MM.1S (cell line): ENCODE measurements at regions not wholly inside any gene's neighbourhood (a gene's known extent, or its start where the extent isn't known, plus 50 kb on each side); places are given as distances from the start of the nearest gene placed in this dataset.
"Not testable (repeated sequence)": the region's sequence is repeated elsewhere in the genome, so short reads cannot be mapped to it uniquely, and the experiment has no call there.

Experiments used
- DNase-seq: peaks from one replicate; pipeline ENCODE4 v3.0.0-alpha.2; 2015
- H2AFZ ChIP-seq: fragments of 300-600 bp; sonication (generic); 2 replicates; pipeline ENCODE4 v1.6.0; 2016; ENCODE audit warnings: antibody characterized with exemption, low read length
- H3F3A ChIP-seq: fragments of 300-600 bp; sonication (generic); 2 replicates; pipeline ENCODE4 v1.6.1; 2016; ENCODE audit warnings: mild to moderate bottlenecking, antibody characterized with exemption, low read length, moderate library complexity, mixed read lengths; ENCODE audit not compliant: insufficient read depth
- H3K27ac ChIP-seq: fragments of 300-600 bp; sonication (generic); 2 replicates; pipeline ENCODE4 v1.5.1; 2016; ENCODE audit warnings: mild to moderate bottlenecking, low read length
- H3K27me3 ChIP-seq: fragments of 300-600 bp; sonication (generic); replicated peaks from 2 replicates; pipeline ENCODE4 v1.6.0; 2016; ENCODE audit warnings: low read length; ENCODE audit not compliant: insufficient read depth
- H3K36me3 ChIP-seq: fragments of 300-600 bp; sonication (generic); replicated peaks from 2 replicates; pipeline ENCODE4 v1.6.1; 2016; ENCODE audit warnings: mild to moderate bottlenecking, low read length, mixed read lengths; ENCODE audit not compliant: insufficient read depth
- H3K4me1 ChIP-seq: fragments of 300-600 bp; sonication (generic); 2 replicates; pipeline ENCODE4 v1.6.1; 2016; ENCODE audit warnings: low read length, mixed read lengths
- H3K4me2 ChIP-seq: fragments of 300-600 bp; sonication (generic); 2 replicates; pipeline ENCODE4 v1.6.0; 2016; ENCODE audit warnings: low read depth, low read length
- H3K4me3 ChIP-seq: fragments of 300-600 bp; sonication (generic); 2 replicates; pipeline ENCODE4 v1.5.1; 2016; ENCODE audit warnings: low read length, mixed read lengths
- H3K79me2 ChIP-seq: fragments of 300-600 bp; sonication (generic); 2 replicates; pipeline ENCODE4 v1.6.1; 2016; ENCODE audit warnings: mixed run types, low read length, mixed read lengths
- H3K9ac ChIP-seq: fragments of 300-600 bp; sonication (generic); 2 replicates; pipeline ENCODE4 v1.6.1; 2016; ENCODE audit warnings: low read length, mixed read lengths
- H3K9me2 ChIP-seq: fragments of 300-600 bp; sonication (generic); replicated peaks from 2 replicates; pipeline ENCODE4 v1.6.1; 2016; ENCODE audit warnings: mild to moderate bottlenecking, low read length, mixed read lengths; ENCODE audit not compliant: insufficient read depth
- H3K9me3 ChIP-seq: fragments of 300-600 bp; sonication (generic); replicated peaks from 2 replicates; pipeline ENCODE4 v1.6.1; 2016; ENCODE audit warnings: mild to moderate bottlenecking, low read length, mixed read lengths; ENCODE audit not compliant: insufficient read depth
- H4K20me1 ChIP-seq: fragments of 300-600 bp; sonication (generic); 2 replicates; pipeline ENCODE4 v1.6.1; 2016; ENCODE audit warnings: mild to moderate bottlenecking, low read length, moderate library complexity, mixed read lengths; ENCODE audit not compliant: insufficient read depth
- EZH2 ChIP-seq: fragments of 300-600 bp; sonication (generic); optimal IDR thresholded peaks from 2 replicates; pipeline ENCODE3; 2017; ENCODE audit warnings: low read depth, mild to moderate bottlenecking, antibody characterized with exemption, low read length, mixed read lengths
- EZH2phosphoT487 ChIP-seq: fragments of 300-600 bp; sonication (generic); IDR thresholded peaks from 2 replicates; pipeline ENCODE4 v1.6.1; 2018; ENCODE audit warnings: antibody characterized with exemption, low read length
- TF ChIP-seq, protein P1 (sequence below): fragments of 300-600 bp; sonication (generic); IDR thresholded peaks from 2 replicates; pipeline ENCODE4 v1.5.1; 2016; ENCODE audit warnings: antibody characterized with exemption, low read length, mixed read lengths

DNA sequence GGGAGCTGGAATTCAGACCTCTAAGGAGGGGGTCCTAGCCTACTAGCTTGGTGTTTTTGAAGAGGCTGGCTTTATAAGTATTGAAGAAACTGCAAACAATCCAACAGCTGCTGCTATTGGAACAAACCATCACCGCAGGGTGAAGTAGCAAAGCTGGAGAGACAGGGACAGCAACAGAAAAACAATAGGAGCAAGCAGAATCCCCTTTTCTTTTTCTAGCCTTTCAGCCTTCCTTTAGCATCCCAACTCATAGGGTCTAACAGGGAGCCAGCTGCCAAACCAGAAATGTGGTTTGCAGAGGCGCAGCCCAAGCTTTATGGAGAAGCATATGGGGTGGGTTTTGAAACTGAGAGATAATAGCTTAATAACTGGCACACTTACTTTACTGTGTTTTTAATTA is 106.2 kb upstream of the CHMP2B start:
- H3K79me2 ChIP-seq: no peaks in the 10 kb centered on the region
- no peak overlapping the region for H3K4me3 ChIP-seq
- H3K9me2 ChIP-seq: no peaks in the 10 kb centered on the region
- H3F3A ChIP-seq: no peaks in the 10 kb centered on the region
- H3K9me3 ChIP-seq: no peaks in the 10 kb centered on the region
- no peak overlapping the region for H2AFZ ChIP-seq
- no peaks in the 10 kb centered on the region for H3K36me3 ChIP-seq
- H3K27ac ChIP-seq: no peak overlapping the region
- H4K20me1 ChIP-seq: no peaks in the 10 kb centered on the region
- no peak for TF ChIP-seq EZH2
- H3K27me3 ChIP-seq: no peaks in the 10 kb centered on the region
- no peak for DNase-seq
- no peak overlapping the region for H3K9ac ChIP-seq
- no peak overlapping the region for H3K4me2 ChIP-seq
- no peaks in the 10 kb centered on the region for H3K4me1 ChIP-seq

DNA sequence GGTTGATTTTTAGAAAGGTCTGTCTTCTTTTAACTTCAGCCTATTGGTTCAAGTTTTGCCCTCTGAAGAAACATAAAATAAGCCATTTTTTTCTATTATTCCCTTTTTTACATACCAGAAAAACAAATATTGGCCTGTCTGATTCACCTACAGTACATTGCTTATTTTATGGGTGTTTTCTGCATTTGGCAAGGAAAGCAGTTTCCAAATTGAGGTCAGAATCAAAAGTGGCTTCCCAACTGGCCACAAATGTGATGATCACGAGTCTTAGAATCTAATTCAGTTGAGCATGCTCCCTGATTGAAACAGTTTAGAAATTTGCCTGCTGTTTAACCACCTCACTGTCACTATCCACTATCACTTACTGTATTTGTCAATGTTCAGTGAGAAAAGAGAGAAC is 106.9 kb upstream of the CHMP2B start:
- H3K4me2 ChIP-seq: no peak overlapping the region
- no peaks in the 10 kb centered on the region for H3K9me3 ChIP-seq
- no peak overlapping the region for H2AFZ ChIP-seq
- no peaks in the 10 kb centered on the region for H3K4me1 ChIP-seq
- no peak overlapping the region for H3K4me3 ChIP-seq
- H3F3A ChIP-seq: no peaks in the 10 kb centered on the region
- no peaks in the 10 kb centered on the region for H3K36me3 ChIP-seq
- no peaks in the 10 kb centered on the region for H3K79me2 ChIP-seq
- no peaks in the 10 kb centered on the region for H3K9me2 ChIP-seq
- no peak overlapping the region for H3K9ac ChIP-seq
- H3K27me3 ChIP-seq: no peaks in the 10 kb centered on the region
- TF ChIP-seq, protein P1, sequence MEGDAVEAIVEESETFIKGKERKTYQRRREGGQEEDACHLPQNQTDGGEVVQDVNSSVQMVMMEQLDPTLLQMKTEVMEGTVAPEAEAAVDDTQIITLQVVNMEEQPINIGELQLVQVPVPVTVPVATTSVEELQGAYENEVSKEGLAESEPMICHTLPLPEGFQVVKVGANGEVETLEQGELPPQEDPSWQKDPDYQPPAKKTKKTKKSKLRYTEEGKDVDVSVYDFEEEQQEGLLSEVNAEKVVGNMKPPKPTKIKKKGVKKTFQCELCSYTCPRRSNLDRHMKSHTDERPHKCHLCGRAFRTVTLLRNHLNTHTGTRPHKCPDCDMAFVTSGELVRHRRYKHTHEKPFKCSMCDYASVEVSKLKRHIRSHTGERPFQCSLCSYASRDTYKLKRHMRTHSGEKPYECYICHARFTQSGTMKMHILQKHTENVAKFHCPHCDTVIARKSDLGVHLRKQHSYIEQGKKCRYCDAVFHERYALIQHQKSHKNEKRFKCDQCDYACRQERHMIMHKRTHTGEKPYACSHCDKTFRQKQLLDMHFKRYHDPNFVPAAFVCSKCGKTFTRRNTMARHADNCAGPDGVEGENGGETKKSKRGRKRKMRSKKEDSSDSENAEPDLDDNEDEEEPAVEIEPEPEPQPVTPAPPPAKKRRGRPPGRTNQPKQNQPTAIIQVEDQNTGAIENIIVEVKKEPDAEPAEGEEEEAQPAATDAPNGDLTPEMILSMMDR: no peak
- no peak overlapping the region for H3K27ac ChIP-seq
- no peaks in the 10 kb centered on the region for H4K20me1 ChIP-seq
- no peak for DNase-seq

DNA sequence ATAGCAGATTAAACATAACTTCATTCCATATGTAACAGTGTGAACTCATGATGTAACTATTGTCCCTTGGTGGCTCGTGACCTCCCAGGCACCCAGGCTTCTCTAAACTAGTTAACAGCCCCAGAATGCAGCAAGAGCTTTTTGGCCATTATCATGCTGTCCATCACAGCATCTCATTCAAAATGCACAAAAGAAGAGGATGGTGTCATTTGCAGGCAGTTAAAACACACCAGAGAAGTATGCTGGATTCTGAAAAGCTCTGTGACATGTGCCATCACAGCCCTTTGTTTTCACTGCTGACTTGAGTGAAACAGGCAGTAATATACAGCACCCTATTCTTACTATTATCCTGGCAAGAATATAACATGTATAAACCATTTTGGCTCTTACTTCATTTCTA is 117.6 kb upstream of the CHMP2B start:
- no peaks in the 10 kb centered on the region for H3K9me3 ChIP-seq
- H3K36me3 ChIP-seq: no peaks in the 10 kb centered on the region
- no peaks in the 10 kb centered on the region for H3F3A ChIP-seq
- H2AFZ ChIP-seq: no peak overlapping the region
- H4K20me1 ChIP-seq: no peaks in the 10 kb centered on the region
- H3K27ac ChIP-seq: no peak overlapping the region
- H3K27me3 ChIP-seq: no peaks in the 10 kb centered on the region
- no peak overlapping the region for H3K4me3 ChIP-seq
- H3K9ac ChIP-seq: no peak overlapping the region
- no peak for DNase-seq
- no peak overlapping the region for H3K4me2 ChIP-seq
- H3K4me1 ChIP-seq: no peaks in the 10 kb centered on the region
- no peaks in the 10 kb centered on the region for H3K79me2 ChIP-seq
- no peaks in the 10 kb centered on the region for H3K9me2 ChIP-seq
- TF ChIP-seq EZH2: no peak

DNA sequence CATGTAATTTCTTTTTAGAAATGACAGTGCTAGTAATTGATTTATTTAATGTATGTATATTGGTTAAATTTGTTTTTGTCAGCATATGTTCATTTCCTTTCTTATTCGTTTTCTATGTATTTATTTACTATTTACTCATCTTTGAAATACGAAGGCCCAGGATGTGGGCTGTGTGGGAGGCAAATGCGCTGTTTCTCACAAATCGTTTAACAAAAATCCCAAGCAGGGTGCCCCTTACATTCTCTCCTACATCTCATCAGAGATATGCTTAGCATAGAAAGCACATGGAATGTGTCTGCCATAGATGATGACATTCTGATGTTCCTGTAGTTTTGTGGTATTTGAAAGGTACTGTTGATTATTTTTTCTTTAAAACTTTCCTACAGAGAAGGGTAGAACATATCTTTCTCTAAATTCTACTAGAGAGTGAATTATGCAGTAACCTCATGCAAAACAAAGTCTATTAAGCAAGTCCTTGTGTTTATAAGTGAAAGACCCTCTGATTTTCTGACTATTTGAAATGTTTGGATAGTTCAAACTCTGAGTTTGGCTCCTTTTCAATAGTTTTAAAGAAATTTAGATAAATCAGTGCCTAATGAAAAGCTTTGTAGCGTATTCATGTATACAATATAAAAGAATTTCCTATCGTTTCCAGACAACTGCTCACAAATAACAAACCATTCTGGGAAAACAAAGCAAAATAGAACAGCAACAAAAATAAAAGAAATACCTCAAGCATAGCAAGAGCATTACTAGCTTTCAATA is 111.1 kb upstream of the VGLL3 start:
- H4K20me1 ChIP-seq: no peaks in the 10 kb centered on the region
- H3K27ac ChIP-seq: no peak overlapping the region
- no peaks in the 10 kb centered on the region for H3K36me3 ChIP-seq
- TF ChIP-seq EZH2phosphoT487: no peak
- H3K27me3 ChIP-seq: no peaks in the 10 kb centered on the region
- H3K4me3 ChIP-seq: no peak overlapping the region
- H3K9me3 ChIP-seq: no peaks in the 10 kb centered on the region
- no peaks in the 10 kb centered on the region for H3K9me2 ChIP-seq
- H3K9ac ChIP-seq: no peak overlapping the region
- H3K4me1 ChIP-seq: no peaks in the 10 kb centered on the region
- no peaks in the 10 kb centered on the region for H3F3A ChIP-seq
- H2AFZ ChIP-seq: no peak overlapping the region
- no peak for DNase-seq
- H3K79me2 ChIP-seq: no peaks in the 10 kb centered on the region
- no peak overlapping the region for H3K4me2 ChIP-seq

DNA sequence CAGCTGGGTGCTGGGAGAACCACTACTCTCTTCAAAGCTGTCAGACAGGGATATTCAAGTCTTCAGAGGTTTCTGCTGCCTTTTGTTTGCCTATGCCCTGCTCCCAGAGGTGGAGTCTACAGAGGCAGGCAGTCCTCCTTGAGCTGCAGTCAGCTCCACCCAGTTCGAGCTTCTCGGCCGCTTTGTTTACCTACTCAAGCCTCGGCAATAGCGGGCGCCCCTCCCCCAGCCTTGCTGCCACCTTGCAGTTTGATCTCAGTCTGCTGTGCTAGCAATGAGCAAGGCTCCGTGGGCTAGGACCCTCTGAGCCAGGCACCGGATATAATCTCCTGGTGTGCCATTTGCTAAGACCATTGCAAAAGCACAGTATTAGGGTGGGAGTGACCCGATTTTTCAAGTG is 106.8 kb upstream of the VGLL3 start:
- not testable (repeated sequence) for DNase-seq, H3F3A ChIP-seq, H2AFZ ChIP-seq, H3K4me2 ChIP-seq, H3K79me2 ChIP-seq, H3K9me3 ChIP-seq, H3K36me3 ChIP-seq, H3K27me3 ChIP-seq, H3K9me2 ChIP-seq, H3K4me1 ChIP-seq, H4K20me1 ChIP-seq, H3K9ac ChIP-seq, H3K4me3 ChIP-seq, H3K27ac ChIP-seq
